ENCODE measurements at regions not wholly inside any gene's neighbourhood (a gene's known extent, or its start where the extent isn't known, plus 50 kb on each side); places are given as distances from the start of the nearest gene placed in this dataset.

DNA sequence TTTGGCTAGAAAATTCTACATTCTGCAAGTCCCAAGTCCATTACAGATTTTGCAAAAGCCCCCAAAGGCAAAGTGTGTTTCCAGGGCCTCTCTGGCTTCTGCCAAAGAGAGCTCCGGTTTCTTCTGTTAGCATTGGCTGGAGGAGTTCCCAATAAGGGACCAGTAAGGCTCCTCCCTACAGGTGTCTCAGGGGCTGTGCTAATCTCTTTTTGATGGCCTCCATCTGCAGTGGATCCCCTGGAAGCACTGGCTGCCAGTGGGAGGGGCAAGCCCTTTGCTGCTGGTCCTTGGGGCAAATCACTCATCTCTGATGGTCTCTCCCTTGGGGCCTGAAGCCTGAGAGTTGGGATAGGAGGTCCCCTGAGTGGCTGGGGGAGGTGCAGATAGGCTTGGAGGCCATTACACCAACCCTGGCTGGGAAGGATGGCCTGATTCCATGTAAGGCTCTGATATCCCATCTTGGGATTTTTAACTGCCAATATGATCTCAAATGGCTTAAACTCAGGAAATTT is 89.1 kb upstream of the USP24 start:
- Histone ChIP-seq H4K91ac (ENCODE audit: insufficient read length, low read depth, low read length) (no peak overlapping the region), H3K4ac (ENCODE audit: low read depth, low read length) (no peak overlapping the region), H2BK5ac (ENCODE audit: insufficient read length, low read length) (no peak overlapping the region), H3K18ac (ENCODE audit: insufficient read length, low read depth, low read length) (no peak overlapping the region), H2BK20ac (ENCODE audit: low read depth, low read length, poor library complexity, severe bottlenecking) (no peak overlapping the region), H4K8ac (replicated peaks; ENCODE audit: insufficient read length, low read depth, low read length) (no peak overlapping the region), H3K4me1 (ENCODE audit: insufficient read depth, low read length) (no peaks in the 10 kb centered on the region), H2AFZ (ENCODE audit: low read length) (no peak overlapping the region), H2AK5ac (ENCODE audit: insufficient read length, low read length) (no peak overlapping the region), H3K14ac (ENCODE audit: insufficient read depth, low read length) (no peak overlapping the region), H2BK12ac (ENCODE audit: insufficient read length, low read depth, low read length) (no peak overlapping the region), H3K4me2 (ENCODE audit: insufficient read depth, insufficient read length, low read length) (no peak overlapping the region), H2BK120ac (ENCODE audit: low read depth, low read length, poor library complexity, severe bottlenecking) (no peak overlapping the region), H4K5ac (ENCODE audit: insufficient read length, low read depth, low read length) (no peak overlapping the region), H3K27me3 (ENCODE audit: insufficient read depth, low read length) (no peaks in the 10 kb centered on the region), H4K20me1 (ENCODE audit: control insufficient read depth, insufficient read depth, insufficient read length) (no peaks in the 10 kb centered on the region), H3K27ac (ENCODE audit: insufficient read length, low read depth, low read length) (no peak overlapping the region), H3K23ac (ENCODE audit: insufficient read length, low read depth, low read length) (no peak overlapping the region), H3T11ph (ENCODE audit: low read length) (no peak overlapping the region), H3K56ac (ENCODE audit: insufficient read length, low read depth, low read length) (no peak overlapping the region), H3K23me2 (ENCODE audit: insufficient read length, low read depth, low read length, poor library complexity, severe bottlenecking) (no peaks in the 10 kb centered on the region), H3K9me3 (ENCODE audit: control insufficient read depth, low read depth, low read length) (no peaks in the 10 kb centered on the region), H3K79me1 (ENCODE audit: insufficient read depth, low read depth, low read length, poor library complexity, severe bottlenecking) (no peaks in the 10 kb centered on the region), H3K79me2 (ENCODE audit: insufficient read depth, low read length) (no peaks in the 10 kb centered on the region), H2BK15ac (ENCODE audit: low read depth, low read length) (no peak overlapping the region), H3K9ac (ENCODE audit: extremely low read depth, insufficient read length, low read length) (no peak overlapping the region)
- H3K36me3 Mint-ChIP-seq (ENCODE audit: insufficient read depth in 1 of 3, low read depth in 3 of 3), result no peaks in the 10 kb centered on the region
- H3K4me3 Mint-ChIP-seq, result no peak overlapping the region
- H3K9me3 Mint-ChIP-seq, result no peaks in the 10 kb centered on the region
- H3K4me1 Mint-ChIP-seq, result peaks cover 0 to 12% of the 10 kb centered on the region in 2 experiments; a peak in 2 of 4 replicates
- DNase-seq, result no peak
- TF ChIP-seq, protein P1, sequence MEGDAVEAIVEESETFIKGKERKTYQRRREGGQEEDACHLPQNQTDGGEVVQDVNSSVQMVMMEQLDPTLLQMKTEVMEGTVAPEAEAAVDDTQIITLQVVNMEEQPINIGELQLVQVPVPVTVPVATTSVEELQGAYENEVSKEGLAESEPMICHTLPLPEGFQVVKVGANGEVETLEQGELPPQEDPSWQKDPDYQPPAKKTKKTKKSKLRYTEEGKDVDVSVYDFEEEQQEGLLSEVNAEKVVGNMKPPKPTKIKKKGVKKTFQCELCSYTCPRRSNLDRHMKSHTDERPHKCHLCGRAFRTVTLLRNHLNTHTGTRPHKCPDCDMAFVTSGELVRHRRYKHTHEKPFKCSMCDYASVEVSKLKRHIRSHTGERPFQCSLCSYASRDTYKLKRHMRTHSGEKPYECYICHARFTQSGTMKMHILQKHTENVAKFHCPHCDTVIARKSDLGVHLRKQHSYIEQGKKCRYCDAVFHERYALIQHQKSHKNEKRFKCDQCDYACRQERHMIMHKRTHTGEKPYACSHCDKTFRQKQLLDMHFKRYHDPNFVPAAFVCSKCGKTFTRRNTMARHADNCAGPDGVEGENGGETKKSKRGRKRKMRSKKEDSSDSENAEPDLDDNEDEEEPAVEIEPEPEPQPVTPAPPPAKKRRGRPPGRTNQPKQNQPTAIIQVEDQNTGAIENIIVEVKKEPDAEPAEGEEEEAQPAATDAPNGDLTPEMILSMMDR (conservative IDR thresholded peaks at IDR 0.05), result no peak
- WGBS (ENCODE audit: extremely low coverage, insufficient read length, low lambda C conversion rate), result no CpG with 5 or more reads among the region's 1 CpG
- no peak overlapping the region for H3K27ac Mint-ChIP-seq
- peaks cover 7% of the 10 kb centered on the region for H3K27me3 Mint-ChIP-seq (ENCODE audit: low read depth)

Measured in H9 (cell line).